ENCODE measurements at regions not wholly inside any gene's neighbourhood (a gene's known extent, or its start where the extent isn't known, plus 50 kb on each side); places are given as distances from the start of the nearest gene placed in this dataset.

DNA sequence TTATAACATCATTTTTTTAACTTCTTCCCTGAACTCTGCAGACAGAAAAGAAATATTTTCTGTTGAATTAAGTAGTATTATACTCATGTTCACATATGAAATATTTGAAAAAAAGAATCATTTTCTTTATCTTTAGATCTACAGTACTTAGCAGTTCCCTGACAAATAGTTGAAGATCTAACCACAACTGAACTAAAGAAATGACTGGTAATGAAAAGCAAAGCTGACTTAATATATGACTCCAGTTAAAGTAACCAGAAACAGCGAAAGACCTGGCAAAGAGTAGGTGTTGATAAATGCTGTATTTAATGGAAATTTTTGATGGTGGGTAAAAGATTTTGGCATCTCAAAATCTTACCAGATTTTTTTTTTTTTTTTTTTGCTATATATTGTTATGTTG lies 207.1 kb upstream of the SLC16A7 start:
- Histone ChIP-seq H3K27me3 (no peaks in the 10 kb centered on the region), H3K4me1 (no peaks in the 10 kb centered on the region), H3K36me3 (no peaks in the 10 kb centered on the region), H3K4me3 (no peak overlapping the region), H3K9me3 (no peaks in the 10 kb centered on the region), H3K27ac (no peak overlapping the region)
- WGBS = 85% methylated on average over 1 of the region's 1 CpG
- no peak for DNase-seq (ENCODE audit: low spot score in 2 of 2)
- TF ChIP-seq, protein P1, sequence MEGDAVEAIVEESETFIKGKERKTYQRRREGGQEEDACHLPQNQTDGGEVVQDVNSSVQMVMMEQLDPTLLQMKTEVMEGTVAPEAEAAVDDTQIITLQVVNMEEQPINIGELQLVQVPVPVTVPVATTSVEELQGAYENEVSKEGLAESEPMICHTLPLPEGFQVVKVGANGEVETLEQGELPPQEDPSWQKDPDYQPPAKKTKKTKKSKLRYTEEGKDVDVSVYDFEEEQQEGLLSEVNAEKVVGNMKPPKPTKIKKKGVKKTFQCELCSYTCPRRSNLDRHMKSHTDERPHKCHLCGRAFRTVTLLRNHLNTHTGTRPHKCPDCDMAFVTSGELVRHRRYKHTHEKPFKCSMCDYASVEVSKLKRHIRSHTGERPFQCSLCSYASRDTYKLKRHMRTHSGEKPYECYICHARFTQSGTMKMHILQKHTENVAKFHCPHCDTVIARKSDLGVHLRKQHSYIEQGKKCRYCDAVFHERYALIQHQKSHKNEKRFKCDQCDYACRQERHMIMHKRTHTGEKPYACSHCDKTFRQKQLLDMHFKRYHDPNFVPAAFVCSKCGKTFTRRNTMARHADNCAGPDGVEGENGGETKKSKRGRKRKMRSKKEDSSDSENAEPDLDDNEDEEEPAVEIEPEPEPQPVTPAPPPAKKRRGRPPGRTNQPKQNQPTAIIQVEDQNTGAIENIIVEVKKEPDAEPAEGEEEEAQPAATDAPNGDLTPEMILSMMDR (IDR thresholded peaks at IDR 0.05) = no peak
- no peak for TF ChIP-seq POLR2A (IDR thresholded peaks at IDR 0.05)
- no peak for TF ChIP-seq POLR2AphosphoS5 (IDR thresholded peaks at IDR 0.05)
- no peak for TF ChIP-seq EP300 (IDR thresholded peaks at IDR 0.05)

DNA sequence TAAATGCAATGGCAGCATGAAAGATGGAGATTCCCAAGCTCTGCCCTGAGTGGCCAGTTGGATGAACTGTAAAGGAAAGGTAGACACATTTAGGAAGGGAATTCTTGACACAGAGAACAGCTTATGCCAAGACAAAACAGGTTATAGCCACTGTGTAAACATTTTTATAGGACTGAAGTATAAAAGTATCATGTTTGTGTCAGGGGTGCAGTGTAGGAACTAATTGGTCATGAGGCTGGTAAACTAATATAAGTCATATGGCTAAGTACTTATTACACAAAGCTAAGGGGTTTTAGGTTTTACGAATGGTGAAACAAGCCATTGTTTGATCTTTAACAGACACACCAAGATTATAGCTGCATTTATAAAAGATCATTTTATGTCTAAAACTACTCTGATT lies 207.7 kb upstream of the SLC16A7 start:
- H3K4me3 ChIP-seq = no peak overlapping the region
- no peaks in the 10 kb centered on the region for H3K36me3 ChIP-seq
- WGBS = 93% methylated on average over 1 of the region's 1 CpG
- H3K27ac ChIP-seq = no peak overlapping the region
- no peak for DNase-seq (ENCODE audit: low spot score in 2 of 2)
- H3K9me3 ChIP-seq = no peaks in the 10 kb centered on the region
- TF ChIP-seq, protein P1 (IDR thresholded peaks at IDR 0.05) = no peak
- TF ChIP-seq POLR2AphosphoS5 (IDR thresholded peaks at IDR 0.05) = no peak
- H3K4me1 ChIP-seq = no peaks in the 10 kb centered on the region
- no peaks in the 10 kb centered on the region for H3K27me3 ChIP-seq

DNA sequence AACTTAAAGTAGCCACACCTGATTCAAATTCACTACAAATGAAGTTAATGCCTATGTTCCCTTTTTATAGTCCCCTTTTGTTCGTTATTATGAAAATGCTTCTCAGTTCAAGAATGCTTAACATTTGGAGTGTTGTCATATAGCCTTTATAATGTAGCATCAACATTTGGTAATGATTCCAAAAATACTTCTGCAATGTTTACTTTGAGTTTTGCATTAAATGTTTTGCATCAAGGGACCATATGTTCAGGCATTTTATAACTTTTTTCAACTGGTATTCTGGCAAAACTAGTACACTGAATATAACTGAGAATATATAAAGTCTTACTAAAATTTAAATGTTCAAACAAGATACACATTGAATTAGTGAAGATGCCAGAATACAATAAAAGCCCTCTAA lies 209.6 kb upstream of the SLC16A7 start:
- Histone ChIP-seq H3K27ac (no peak overlapping the region), H3K36me3 (no peaks in the 10 kb centered on the region), H3K9me3 (no peaks in the 10 kb centered on the region), H3K4me1 (no peaks in the 10 kb centered on the region), H3K4me3 (no peak overlapping the region), H3K27me3 (no peaks in the 10 kb centered on the region)
- TF ChIP-seq EP300 (IDR thresholded peaks at IDR 0.05) = no peak
- no peak for TF ChIP-seq POLR2AphosphoS5 (IDR thresholded peaks at IDR 0.05)
- TF ChIP-seq, protein P1 (IDR thresholded peaks at IDR 0.05) = no peak
- no peak for TF ChIP-seq POLR2A (IDR thresholded peaks at IDR 0.05)
- WGBS = 76% methylated on average over 1 of the region's 1 CpG
- DNase-seq (ENCODE audit: low spot score in 2 of 2) = no peak

DNA sequence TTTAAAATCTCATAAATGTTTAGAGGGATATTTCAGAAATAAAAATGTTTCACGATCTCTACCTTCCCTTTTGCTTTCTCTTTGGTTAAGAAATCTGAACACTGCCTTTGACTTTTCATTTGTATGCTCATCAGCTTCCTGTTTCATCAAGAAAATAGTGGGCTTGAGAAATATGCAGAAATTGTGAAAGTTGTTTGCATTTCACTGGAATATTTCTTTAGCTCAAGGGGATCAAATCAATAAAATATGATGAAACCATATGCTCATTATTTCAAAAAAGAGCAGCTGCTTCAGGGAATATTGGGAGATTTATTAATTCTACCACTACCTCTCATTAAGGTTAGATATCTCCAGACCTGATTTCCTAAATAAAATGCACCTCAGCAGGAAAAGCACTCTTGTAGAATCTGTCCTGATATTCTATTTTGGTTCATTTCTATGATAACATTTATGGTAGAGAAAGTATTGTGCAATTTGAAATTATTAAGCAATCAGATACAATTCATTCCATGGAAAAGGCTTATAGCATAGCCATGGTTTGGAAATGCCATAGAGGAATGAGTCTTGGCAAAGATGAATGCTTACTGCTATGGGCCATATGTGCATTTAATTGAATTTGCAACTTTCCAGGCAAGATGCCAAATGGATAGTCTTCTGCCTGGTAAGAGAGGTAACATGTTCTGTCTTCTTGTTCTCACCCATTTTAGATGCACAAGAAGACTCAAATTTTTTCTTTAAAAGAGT lies 212.6 kb upstream of the SLC16A7 start:
- no peaks in the 10 kb centered on the region for H3K36me3 ChIP-seq
- H3K4me3 ChIP-seq = no peak overlapping the region
- 23% methylated on average over 1 of the region's 1 CpG for WGBS
- H3K27ac ChIP-seq = no peak overlapping the region
- no peaks in the 10 kb centered on the region for H3K27me3 ChIP-seq
- no peaks in the 10 kb centered on the region for H3K4me1 ChIP-seq
- DNase-seq (ENCODE audit: low spot score in 2 of 2) = no peak
- TF ChIP-seq, protein P1 (IDR thresholded peaks at IDR 0.05) = no peak
- TF ChIP-seq POLR2AphosphoS5 (IDR thresholded peaks at IDR 0.05) (no peak), POLR2A (IDR thresholded peaks at IDR 0.05) (no peak), EP300 (IDR thresholded peaks at IDR 0.05) (no peak)
- no peaks in the 10 kb centered on the region for H3K9me3 ChIP-seq

DNA sequence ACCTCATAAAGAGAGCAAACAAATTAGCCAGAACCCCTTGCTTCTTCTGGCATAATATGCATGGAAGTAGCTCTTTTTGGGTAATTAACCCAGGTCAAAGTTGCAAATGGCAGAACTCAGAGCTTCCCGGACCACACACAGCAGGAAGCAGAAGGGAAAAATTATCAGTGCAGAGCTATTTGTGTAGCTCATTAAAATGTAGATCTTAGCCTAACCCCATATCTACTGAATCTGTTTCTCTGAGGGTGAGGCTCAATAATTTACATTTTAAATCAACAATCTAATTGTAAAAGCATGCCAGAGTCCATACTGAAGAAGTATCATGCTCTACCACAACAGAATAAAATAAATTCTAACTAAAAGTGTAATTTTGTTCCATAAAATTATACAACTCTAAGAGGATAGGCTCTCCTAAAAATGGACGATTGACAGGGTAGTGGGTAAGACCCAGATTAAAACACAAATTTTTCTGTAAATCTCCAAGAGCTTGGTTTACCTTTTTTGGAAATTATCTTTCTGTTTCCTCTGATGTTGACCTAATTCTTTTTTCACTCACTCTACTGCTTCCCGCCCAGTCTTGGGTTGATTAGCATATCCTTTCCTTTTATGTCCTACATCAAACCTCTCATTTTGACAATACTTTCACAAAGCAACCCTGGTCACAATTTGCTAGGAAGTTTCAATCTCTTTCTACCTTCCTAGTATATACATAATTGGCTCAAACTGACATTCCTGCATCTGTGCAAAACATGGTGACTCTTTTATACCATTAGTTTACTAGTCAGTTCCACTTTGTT lies 213.3 kb upstream of the SLC16A7 start:
- WGBS = 53% methylated on average over 3 of the region's 3 CpGs
- no peak for DNase-seq (ENCODE audit: low spot score in 2 of 2)
- TF ChIP-seq POLR2A (IDR thresholded peaks at IDR 0.05) = no peak
- TF ChIP-seq, protein P1 (IDR thresholded peaks at IDR 0.05) = no peak
- no peak for TF ChIP-seq EP300 (IDR thresholded peaks at IDR 0.05)
- TF ChIP-seq POLR2AphosphoS5 (IDR thresholded peaks at IDR 0.05) = no peak
- Histone ChIP-seq H3K4me3 (no peak overlapping the region), H3K27ac (no peak overlapping the region), H3K4me1 (no peaks in the 10 kb centered on the region), H3K9me3 (no peaks in the 10 kb centered on the region), H3K36me3 (no peaks in the 10 kb centered on the region), H3K27me3 (no peaks in the 10 kb centered on the region)
